HG02852 (cell line): ENCODE measurements at regions not wholly inside any gene's neighbourhood (a gene's known extent, or its start where the extent isn't known, plus 50 kb on each side); places are given as distances from the start of the nearest gene placed in this dataset.

Source experiments
- ATAC-seq: cut with Tn5 transposase; IDR thresholded peaks from one replicate; pipeline ENCODE4 v1.9.1; 2021; ENCODE audit warnings: mild to moderate bottlenecking, moderate library complexity; ENCODE audit not compliant: unreplicated experiment

DNA sequence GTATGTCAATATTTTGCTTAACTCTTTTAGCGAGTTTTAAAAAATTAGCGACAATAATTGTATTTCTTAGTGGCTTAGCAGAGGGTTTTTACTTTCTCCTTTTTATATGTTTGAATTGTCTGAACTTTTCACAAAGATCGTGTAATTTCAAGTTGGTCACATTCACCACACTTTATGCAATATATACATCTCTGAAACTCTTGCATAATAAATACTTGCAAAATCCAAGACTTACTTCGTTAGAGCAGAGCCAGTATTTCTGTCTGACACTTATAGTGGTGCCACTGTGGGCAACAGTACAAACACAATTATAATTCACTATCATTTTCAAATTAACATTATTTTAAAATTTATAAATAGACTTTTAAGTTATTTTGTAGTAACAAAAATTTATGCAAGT lies 62.0 kb downstream of the SUCNR1 start:
- ATAC-seq = no peak

DNA sequence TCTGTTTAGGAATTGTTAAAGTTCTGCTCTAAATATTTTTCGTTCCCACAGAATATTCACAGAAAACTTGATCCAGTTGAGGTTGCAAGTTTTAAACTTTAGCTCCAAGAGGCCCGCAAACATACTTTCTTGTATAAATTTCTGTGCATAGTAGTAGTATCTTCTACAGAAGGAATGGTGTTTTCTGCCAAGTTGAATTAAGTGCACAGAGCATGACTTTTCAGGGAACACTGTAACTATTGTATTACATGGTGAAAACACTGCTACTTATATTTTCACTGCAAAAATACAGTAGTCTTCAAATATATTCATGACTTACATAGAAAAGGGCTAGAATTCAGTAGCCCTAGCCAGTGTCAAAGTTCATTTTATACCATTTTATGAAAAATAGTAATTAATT lies 67.0 kb downstream of the SUCNR1 start:
- ATAC-seq = no peak

DNA sequence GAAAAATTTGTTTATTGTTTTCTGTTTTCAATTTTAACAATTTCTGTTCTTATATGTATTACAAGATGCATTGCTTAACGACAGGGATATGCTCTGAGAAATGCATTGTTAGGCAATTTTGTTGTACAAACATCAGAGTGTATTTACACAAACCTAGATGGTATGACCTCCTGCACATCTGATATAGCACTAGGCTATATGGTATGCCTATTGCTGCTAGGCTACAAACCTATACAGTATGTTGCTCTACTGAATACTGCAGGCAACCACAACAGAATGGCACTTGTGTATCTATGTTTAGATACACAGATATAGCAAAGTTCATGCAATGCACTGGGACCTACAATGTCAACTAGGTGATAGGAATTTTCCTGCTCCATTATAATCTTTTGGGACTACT lies 70.1 kb downstream of the SUCNR1 start:
- no peak for ATAC-seq

DNA sequence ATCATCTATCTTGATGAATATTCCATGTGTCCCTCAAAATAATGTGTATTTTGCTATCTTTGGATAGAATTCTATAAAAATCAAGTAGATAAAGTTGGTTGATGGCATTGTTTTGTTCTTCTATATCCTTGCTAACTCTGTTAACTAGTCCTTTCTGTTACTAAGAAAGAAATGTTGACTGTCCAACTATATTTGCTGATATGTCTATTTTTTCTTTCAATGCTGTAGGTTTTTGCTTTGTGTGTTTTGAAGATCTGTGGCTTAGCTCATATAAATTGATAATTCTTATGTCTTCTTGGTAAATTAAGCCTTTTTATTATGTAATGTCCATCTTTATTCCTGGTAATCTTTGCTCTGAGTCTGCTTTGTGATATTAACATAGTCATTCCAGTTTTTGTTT lies 70.9 kb downstream of the SUCNR1 start:
- no peak for ATAC-seq

DNA sequence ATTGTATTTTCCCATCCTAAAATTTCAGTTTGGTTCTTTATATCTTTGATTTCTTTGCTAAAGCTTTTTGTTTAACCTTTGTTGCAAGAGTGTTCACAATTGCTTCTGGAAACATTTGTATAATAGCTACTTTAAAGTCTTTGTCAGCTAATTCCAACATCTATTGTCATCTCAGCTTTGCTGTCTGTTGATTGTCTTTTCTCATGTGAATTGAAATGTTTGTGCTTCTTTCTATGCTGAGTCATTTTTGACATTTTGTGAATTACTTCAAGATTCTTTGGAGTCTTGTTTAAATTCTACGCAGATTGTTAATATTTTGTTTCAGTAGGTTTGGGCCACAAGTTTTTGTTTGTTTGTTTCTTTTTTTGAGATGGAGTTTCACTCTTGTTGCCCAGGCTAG lies 73.2 kb downstream of the SUCNR1 start:
- ATAC-seq = no peak

DNA sequence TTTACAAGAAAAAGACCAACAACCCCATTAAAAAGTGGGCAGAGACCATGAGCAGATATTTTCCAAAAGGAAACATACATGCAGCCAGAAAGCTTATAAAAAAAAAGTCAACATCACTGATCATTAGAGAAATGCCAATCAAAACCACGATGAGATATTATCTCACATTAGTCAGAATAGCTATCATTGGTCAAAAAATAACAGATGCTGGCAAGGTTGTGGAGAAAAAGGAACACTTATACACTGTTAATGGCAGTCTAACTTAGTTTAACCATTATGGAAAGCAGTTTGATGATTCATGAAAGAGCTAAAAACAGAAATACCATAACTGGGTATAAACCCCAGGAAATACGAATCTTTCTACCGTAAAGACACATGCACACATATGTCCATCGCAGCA lies 76.3 kb downstream of the SUCNR1 start:
- ATAC-seq = no peak

DNA sequence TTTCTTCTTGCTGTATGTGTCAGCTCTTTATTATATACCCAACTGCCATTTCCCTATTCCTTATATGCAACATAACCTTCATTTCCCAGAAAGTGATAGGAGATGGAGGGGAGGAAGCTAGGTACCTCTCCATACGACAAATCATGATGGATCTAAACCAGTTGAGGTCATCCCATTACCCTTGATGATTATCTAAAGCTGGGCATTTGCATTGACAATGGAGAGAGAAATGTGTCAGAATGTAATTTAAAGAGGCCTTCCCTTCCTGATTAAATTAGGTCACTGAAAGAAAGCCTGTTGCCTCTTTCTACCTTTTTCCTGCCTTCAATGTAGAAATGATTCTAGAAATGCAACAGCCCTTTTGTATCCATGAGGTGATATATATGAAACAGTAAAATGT lies 81.9 kb downstream of the SUCNR1 start:
- ATAC-seq = no peak

DNA sequence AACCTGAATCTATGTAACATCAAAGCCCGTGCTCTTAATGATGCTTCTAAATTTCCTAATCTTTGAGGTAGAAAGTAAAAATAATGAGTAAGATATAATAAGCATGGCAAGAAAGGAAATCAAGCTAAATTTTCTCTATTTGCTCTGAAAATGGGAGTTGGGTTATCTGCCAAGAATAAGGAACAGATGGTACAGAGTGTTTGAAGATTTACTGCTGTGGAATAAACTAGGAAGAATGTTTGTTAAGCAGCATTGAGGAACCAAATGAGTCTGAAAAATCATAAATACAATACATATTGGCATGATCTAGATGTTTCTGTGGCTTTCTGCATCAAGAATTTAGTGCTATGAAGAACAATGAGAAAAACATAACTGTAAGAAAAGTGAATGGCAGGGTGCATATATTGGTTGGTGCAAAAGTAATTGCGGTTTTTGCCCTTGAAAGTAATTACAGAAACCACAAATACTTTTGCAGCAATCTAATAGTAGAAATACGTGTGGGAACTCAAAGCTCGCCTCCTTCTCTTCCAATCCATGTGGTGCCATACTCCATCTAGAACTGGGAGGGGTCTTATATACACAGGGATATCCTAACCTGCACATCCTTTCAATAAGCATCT lies 87.6 kb downstream of the SUCNR1 start:
- ATAC-seq = no peak

DNA sequence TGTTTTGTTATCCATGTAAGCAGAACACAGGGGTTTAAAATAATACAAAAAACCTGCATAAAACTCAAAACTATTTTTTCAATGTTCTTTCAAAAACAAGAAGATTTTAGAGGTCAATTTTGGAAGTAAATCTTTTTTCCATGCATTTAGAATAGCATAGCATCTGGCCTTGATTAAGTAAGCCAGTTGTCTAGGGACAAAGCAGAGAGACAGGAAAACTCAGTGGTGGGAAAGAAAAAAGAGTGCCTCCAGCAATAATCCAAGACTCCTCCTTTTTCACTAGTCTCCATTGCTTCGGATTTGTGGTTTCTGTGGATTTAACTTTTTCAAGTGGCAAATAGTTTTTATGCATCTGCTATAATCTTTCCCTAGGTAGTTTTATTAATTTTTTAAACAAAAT lies 88.9 kb downstream of the SUCNR1 start:
- no peak for ATAC-seq

DNA sequence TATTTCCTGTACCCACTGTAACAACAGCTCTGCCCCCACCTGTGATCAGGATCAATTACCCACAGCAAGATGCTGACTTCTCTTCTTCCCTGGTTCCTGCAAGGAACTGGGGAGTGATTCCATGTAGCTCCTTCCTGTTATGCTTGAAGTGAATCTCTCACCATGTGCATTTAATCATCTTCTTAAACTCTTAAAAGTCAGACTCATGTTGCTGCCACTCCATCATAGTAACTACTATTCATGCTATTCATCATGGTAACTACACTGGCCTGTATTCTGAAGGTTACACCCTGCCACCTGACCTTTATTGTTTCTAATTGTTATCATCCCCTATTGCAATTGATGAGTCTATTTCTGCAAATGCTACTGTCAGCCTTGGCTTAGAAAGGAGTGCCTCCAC lies 89.5 kb downstream of the SUCNR1 start:
- no peak for ATAC-seq

DNA sequence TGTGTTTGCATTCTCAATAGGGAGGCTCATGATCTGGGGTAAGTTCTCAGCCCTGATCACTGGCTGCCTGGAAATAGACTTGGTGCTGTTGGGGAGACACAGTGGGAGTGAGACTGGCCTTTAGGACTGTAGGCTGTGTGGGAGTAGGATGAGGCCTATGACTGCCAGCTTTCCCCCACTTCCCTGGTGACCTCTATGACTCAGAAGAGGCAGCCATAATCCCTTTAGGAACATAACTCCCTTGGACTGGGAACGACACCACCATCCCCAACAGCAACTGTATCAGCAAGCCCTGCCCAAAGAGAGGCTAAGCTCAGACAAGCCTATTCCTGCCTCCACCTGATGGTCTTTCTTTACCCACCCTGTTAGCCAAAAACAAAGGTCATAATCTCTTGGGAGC lies 91.3 kb downstream of the SUCNR1 start:
- ATAC-seq = no peak

DNA sequence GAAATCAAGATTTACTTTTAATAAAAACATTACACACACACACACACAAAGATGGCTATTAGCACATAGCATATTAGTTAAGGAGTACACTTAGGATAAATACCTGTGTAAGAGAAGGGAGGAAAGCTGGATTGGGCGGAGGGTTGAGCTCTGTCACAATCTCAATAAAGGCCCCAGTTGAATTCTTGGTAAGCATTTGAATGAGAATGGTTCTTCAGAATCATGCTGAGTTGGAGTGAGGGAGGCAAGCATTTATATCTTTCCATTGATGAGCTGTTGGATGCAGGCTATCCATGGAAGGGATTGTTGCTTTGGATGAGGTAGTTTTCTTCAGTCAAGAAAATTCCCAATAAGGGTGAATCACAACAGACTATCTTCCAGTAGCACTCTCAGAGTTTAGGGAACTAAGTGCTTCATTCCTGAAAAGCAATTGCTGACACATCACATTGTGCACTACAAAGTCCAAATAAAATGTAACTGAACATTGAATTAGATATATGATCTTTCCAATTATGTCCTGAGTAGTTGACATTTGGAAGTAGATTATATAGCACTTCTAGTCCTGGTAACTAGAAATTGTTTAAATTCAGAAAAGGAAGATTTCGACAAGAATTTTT lies 95.7 kb downstream of the SUCNR1 start:
- no peak for ATAC-seq

DNA sequence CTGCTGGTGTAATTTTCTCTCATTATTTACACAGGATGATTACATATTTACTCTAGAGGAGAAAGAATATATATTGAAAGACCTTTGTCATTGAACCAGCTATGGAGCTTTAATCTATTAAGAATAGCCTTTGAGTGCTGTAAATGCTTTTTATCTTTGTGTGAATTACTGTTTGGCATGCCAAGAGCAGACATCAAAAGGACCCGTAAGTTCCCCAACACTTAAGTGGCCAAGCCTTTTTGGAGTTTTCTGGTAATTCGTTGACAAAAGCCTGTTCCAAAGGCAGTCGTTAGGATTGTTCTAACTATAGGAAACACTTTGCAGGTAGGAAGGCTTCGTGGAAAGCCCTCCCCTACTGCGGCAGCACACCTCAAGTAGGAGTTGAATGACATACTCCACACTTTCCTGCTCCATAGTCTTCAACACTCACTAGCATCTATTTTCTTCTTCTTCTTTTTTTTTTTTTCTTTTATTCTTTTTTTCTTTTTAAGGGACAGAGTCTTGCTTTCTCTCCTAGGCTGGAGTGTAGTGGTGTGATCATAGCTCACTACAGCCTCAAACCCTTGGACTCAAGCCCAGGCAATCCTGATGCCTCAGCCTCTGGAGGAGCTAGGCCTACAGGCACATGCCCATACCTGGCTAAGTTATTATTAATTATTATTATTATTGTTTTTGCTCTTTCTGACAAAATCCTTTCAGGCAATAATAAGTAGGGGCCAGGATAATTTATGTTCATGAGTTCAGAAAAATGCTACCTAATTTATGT lies 98.6 kb downstream of the SUCNR1 start:
- ATAC-seq = no peak

DNA sequence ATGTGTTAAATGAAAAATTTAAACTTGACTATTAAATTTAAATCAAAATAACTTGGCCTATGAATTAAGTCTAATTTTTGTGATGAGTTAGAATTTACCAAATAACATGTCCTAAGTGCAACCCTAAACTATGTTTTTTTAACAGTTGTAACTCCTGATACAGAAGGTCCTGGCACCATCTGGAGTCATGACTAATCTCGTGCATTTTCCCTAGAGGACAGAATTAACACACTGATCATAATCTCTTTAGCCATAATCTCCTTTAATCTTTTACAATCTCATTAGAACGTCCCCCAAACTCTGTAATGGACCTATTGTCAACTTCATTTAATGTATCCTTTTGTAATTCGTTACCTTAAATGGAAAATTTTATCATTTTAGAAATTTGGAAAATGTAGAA lies 100.6 kb downstream of the SUCNR1 start:
- ATAC-seq = no peak

DNA sequence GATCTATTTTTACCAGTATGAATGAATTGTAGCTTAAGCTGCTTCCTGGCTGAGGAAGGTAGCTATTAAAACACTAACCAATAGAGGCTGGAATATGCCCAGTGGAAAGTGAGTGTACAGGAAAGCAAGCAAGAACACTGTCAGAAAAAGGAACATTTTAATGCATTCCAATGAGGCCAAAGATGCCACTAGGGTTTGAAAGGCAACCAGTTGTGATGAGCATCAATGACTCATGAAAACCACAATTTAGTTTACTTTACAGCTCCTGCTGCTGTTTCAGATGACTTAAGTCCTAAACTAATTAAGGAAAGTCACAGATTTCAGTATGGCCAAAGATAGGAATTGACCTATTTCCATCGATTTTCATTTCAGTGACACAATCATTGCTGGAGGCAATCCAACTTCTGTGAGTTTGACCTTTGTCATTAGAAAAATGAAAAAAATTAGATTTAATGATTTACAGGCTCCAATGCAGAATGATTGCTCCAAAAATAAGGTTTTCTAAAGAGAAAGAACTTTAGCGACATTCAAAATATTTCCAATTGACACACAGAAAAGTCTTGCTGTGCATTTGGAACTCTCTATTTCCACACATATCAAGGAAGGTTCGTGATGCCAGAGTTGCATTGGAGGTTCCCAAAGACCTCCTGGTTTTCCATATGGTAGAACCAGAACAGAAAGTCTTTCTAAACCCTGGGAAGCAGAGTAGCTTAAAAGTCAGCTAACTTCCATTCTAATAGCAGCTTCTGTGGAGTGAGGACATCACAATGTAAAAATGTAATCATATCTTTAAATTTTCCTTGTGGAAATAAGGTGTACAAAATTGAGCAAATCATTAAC lies 103.0 kb downstream of the SUCNR1 start:
- no peak for ATAC-seq

DNA sequence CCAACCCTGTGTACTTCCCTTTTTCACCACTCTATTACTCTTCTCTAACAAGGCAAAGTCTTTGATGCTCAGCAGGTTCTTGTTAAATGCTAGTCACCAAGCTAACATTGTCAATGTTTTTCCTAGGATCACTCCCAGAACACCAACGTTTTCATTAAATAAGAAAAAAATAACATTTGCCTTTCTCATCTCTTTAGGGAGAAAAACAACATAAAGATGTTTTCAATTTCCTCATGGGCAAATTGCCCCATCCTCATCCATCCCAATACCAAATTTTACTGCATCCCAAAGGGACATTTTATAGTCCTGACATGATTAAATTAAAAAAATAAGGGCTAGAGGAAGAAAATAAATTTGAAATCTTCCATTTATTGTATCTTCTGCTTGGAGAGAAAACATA lies 106.5 kb downstream of the SUCNR1 start:
- no peak for ATAC-seq

DNA sequence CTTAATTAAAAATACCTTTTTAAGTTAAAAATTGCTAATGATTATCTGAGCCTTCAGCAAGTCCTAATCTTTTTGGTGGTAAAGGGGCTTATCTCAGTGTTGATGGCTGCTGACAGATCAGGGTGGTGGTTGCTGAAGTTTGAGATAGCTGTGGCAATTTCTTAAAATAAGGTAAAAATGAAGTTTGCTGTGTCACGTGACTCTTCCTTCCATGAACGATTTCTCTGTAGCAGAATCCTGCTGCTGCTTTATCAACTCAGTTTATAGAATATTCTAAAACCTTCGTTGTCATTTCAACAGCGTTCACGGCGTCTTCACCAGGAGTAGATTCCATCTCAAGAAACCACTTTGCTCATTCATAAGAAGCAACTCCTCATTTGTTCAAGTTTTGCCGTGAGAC lies 110.1 kb downstream of the SUCNR1 start:
- no peak for ATAC-seq

DNA sequence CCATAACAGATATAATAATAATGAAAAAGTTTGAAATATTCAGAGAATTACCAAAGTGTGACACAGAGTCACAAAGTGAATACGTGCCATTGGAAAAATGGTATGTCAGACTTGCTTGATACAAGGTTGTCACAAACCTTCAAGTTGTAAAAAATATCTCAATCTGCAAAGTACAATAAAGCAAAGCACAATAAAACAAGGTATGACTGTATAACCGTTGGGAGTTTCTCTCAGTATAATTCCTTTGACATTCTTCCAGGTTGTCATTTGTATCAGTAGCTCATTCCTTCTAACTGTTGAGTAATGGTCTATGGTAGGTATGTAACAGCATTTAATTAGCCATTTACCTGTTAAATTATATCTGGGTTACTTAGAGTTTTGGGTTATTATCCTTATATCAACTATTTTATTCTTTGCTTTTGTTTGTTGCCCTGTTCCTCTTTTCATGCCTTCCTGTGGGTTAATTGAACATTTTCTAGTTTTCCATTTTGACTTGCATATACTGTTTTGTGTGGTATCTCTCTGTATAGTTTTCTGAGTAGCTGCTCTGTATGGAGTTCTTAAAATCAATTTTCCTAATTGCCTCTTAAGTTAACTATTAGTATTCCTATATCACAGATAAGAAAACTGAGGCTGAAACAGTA lies 112.5 kb downstream of the SUCNR1 start:
- ATAC-seq = no peak

DNA sequence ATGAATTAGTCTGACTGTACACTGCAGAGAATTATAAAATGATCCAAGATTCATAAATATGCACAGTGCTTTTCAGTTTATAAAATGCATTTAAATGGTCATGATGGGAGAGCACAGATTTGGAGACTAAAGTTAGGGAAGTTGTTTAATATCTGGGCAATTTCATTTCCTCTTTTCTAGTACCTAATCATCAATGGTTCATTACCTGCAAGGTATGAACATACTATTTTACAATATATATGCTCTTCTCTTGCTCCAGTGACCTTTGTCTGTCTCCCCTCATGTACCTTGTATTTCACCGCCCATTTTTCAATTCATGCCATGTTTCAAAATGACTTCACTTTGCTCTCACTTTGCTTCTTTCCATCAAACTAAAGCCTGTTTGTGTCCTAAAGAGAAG lies 114.5 kb downstream of the SUCNR1 start:
- ATAC-seq = no peak

DNA sequence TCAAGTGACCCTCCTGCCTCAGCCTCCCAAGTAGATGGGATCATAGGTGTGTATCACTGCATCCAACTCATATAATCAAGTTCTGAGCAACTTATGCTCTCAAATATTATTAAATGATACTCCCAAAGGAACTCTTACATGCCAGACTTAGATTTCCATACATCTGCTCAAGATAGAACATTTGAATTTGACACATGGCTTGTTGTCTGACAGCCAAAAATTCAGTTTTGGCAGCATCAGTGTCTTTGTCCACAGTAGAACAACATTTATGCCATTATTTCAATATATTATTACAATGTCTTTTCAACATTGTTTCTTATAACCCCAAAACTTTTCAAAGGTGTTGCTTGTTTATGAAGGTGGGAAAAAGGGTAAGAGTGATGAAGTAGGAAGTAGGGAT lies 116.2 kb downstream of the SUCNR1 start:
- no peak for ATAC-seq
